AG08396 (cell line): ENCODE measurements at regions not wholly inside any gene's neighbourhood (a gene's known extent, or its start where the extent isn't known, plus 50 kb on each side); places are given as distances from the start of the nearest gene placed in this dataset.
"Not testable (repeated sequence)": the region's sequence is repeated elsewhere in the genome, so short reads cannot be mapped to it uniquely, and the experiment has no call there.

Source experiments
- DNase-seq: peaks from one replicate; pipeline ENCODE4 v3.0.0; 2012; ENCODE audit warnings: low spot score, mixed read lengths

DNA sequence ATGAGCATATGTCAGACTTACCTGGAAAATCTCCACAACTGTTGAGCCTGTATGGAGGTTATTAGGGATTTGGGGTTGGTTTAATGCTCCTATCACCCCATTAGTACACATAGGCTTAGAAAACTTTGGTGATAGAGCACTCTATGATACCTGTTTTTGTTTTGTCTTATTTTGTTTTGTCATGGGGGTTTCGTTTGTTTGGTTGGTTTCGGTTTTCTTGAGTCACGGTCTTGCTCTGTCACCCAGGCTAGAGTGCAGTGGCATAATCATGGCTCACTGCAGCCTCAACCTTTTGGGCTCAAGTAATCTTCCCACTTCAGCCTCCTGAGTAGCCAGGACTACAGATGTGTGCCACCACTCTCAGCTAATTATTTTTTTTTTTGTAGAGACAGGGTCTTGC lies 70.0 kb downstream of the MZT1 start:
- DNase-seq, result no peak

DNA sequence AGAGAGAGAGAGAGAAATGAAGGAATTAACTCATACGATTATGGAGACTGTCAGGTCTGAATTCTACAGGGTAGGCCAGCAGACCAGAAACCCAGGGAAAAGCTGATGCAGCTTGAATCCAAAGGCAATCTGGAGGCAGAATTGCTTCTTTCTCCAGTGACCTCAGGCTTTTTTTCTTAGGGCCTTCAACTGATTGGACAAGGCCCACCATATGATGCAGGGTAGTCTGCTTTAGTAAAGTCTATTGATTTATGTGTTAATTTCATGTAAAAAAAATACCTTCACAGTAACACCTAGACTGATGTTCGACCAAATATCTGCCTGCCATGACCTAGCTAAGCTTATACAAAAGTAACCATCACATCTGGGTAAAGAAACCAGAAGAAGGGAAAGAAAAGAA lies 71.1 kb downstream of the MZT1 start:
- no peak for DNase-seq

DNA sequence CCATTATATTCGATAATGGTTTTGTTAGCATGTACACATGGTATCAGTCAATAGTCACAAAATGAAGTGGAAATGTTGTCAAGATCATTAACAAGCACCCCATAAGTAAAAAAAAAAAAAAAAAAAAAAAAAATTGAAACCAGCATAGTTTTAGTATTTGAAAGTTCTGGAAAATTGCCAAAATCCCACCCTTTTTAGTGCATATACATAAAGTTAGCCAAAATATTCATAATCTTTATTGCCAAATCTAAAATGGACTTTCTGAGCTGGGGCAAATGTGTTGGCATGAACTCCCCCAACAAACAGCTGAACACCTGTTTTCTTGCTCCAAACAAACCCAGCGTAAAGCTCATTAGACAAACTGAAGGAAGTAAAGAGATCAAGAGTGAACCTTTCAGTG lies 73.9 kb downstream of the MZT1 start:
- DNase-seq, result no peak

DNA sequence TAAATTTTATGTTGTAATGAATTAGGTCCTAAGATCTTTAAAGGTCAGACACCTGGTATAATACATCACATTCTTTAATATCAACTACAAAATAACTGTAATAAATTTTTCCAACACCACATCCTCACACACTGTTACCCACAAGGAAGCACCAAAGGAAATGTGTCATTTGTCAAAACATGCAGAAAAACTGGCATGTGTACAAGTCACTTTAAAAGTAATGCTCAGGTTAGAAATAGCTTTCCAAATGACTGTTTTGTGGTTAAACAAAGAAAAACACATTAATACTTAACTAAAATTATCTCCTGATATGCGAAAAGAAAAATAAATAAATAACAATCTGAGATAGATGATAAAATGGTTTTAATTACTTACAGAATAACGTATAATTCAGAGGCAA lies 74.7 kb downstream of the MZT1 start:
- no peak for DNase-seq

DNA sequence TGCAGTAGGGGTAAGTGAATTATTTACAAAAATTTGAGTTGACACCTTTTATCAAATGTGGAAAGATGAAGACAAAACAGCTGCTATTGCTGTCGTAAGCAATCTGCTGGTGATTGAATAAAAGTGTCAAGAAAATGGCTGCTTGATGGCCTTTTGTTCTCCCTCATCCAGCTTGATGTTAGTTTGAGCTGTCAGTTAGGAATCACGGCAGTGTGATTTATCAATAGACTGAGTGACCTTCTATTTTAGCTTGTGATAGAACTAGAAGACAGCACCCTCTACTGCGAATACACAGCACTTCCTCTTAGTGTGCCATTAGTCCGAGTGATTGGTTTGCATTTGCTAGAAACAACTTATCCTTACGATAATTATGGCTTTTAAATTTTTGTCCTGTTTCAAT lies 76.3 kb downstream of the MZT1 start:
- no peak for DNase-seq

DNA sequence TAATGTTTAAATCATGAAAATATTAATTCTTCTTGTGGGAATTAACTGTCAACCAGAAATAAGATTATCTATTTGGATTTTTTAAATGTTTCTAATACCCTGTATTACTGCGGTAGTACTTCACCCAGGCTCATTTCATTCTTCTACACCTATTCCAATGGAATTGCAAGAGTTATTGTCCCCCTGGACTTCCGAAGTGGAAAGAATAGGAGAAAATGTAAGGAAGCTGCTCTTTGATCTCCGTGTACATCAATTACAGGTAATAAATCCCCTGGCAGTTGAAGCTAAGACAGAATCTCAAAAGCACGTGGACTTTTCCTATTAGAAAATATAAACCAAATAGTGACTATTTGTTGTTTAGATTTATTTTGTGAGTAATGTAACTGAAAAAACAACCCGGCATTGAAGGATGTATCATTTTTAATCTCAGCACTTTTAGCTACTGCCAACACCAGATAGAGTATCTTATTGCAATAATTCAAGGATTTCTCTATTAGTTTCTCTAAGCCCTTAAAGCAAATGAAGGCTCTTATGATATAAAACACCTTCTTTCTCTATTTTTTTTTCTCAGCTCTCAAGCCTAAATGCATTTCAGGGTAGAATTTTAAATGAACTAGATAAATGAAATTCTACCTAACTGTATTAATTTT lies 77.3 kb downstream of the MZT1 start:
- no peak for DNase-seq

DNA sequence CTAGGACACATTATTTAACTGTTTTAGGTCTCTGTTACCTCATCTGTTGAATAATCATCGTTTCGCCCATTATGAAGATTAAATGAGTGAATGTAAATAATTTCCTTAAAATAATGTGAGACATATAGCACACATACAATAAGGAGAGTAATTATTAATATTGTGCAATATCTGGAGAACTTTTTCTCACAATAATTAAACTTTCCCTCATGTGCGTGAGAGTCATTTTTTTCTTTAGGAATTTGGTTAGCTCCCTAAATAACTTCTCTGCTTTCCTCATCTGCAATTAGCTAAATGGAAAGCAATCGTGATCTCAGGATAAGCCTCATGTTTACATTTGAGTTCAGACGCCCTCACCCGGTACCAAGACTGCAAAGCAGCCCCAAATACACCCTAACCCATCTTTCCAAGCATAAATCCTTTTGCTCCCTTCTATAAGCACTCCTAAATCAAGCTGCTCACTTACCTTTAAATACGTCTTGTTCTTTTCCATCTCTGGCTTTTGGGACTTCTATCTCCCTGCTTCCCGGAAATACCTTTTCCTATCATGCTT lies 78.8 kb downstream of the MZT1 start:
- DNase-seq, result no peak

DNA sequence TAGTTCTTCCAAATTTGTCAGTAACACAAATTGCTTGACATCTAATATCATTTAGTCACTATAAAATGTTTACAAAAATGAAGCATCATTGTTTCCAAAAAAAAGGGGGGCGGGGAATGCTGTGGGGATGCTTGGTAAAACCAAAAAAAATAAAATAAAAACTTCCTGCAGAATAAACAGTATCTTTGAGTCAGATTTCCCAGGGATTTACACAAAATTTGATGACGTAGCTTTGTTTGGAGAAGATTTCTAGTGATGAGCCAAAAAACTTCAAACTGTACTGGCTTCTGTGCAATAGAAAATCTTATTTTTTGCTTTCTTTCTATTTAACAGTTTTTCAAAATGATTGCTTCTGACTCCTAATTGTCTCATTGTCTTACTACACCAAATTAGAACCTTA lies 80.0 kb downstream of the MZT1 start:
- DNase-seq, result no peak

DNA sequence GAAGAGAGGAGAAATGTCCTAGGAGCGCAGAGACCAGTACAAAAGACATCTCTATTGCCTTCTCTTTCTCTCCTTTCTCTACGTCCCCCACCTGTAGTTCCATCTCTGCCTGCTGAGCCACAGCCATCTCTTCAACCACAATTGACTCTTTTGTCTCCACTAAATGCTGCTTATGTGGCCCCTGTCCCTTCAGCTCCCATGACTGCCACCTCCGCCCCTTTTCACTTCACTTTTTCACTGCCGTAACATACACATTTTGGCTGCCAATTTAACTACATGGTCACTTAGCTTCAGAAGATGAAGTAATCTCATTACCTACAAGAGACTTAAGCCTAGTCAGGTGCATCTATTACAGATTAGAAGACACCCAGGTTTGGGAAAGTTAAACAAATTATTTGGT lies 81.9 kb downstream of the MZT1 start:
- no peak for DNase-seq

DNA sequence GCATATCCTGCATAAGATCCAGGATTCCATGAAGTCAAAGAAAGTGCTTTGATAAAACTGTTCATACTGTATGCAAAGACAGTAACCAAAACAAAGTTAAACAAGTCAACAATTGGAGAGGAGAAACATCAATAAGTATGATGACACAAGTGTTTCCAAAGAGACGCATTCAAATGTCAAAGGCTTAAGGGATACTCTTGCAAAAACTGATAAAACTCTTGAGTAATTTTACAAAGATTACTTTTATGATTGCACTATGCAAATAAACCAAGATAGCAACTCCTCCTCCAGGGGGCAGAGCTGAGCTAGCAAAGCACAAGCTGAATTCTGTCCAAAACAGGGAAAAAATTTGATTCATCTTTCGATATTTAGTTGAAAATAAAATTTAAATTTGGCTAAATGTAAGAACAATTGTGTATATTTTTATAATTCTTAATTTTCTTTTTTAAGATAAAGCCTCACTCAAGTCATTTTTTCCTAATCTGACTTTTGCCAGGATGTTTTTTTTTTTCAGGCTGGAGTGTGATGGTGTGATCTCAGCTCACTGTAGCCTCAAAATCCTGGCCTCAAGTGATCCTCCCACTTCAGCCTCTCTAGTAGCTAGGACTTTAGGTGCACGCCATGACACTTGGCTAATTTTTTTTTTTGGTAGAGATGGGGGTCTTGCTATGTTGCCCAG lies 84.0 kb downstream of the MZT1 start:
- peak; percentile 18 for DNase-seq

DNA sequence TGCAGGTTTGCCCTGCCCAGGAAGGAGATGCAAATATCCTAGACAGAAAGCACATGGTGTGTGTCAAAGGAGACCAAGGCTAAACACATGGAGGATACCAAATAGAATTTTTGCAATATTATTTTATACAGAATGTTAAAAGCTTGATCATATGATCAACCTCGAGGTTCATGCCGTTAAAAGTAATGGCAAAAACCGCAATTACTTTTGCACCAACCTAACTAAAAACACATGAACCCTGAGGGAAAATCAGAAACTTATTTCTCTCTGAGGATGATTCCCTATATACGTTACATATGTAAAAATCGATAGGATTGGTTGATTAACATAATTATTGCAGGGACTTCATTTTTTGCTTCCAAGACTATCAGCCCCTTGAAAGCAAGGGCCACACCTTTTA lies 88.1 kb downstream of the MZT1 start:
- no peak for DNase-seq

DNA sequence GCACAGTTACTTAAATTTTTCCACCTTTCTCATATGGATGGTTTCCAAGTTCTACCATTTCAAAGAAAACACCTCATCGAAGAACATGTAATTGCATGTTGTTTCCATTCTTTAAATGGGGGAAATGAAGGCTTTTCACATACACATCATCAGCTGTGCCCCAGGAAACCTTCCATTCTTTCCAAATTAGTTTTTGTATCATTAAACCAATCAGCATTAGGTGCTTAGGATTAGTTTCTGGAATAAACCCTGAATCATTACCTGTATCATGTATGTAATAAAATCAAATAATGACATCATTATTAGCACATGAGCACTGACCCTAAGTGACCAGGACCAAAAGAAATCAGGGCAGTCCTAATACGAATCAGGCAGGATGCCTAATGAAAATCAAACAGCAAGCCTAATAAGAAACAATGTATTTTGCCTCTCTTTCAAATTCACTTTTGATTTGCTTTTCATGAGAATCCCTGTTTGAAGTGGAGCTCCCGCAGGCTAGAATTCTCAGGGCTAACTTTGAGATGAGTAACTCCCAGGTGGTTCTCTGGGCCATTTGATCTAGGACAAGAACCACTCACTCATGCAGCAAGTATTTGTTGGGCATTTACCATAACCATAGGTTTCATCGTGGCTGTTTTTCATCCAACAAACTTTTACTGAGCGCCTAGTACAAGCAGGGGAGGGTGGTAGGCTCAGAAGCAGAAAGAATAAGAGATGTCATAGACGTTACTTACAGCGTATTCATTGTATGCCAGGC lies 89.2 kb downstream of the MZT1 start:
- DNase-seq, result no peak

DNA sequence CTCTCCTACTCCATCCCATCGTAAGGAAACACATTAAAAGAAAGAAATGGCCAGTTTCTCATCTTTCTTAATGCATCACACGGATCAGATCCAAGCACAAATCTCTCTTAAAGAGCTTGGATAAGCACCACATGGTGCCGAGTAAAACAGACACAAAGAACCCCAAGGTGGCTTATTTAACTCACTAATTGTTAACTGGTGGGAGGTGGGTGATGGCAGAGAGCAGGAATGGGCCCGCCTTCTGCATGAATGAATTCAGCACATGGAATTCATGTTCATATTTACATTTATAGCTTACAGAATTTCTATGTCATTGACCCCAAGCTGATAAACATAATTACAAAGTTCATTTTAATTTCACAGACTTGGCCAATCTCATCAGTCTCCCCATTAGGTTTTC lies 89.9 kb downstream of the MZT1 start:
- no peak for DNase-seq

DNA sequence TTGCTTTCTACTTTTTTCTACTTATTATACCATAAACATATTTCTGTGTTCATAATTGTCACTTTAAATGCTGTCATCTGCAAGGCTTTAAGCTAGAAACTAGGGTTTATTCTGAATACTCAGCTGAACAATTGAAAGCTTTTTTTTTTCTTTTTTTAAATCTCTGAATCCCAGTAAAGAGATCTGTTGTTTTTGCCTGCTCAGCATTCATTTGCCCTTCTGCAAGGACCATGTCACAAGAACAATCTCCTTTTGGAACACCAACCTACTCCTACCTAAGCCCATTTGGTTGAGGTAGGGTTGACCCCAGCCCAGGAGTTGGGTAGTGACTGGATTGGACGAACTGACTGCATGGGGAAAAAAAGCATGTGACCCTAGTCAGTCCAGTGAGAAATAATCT lies 92.6 kb downstream of the MZT1 start:
- no peak for DNase-seq

DNA sequence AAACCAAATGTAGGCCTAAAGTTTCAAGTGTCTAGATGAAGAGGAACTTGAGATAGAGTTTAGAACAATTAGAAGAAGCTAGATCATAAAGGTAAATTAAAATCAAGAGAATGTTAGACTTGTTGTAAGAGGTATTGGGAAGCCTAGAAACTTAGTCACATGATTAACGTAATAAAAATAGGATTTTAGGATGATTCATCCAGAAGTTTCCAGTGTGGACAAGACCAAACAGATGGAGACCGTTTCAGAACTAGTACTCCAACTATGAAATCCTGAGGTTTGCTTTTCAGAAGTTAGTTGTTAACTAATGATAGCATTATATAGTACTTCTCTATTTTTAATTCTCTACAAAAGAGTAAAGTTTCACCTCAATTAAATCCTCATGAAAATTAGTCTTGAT lies 104.9 kb downstream of the MZT1 start:
- no peak for DNase-seq

DNA sequence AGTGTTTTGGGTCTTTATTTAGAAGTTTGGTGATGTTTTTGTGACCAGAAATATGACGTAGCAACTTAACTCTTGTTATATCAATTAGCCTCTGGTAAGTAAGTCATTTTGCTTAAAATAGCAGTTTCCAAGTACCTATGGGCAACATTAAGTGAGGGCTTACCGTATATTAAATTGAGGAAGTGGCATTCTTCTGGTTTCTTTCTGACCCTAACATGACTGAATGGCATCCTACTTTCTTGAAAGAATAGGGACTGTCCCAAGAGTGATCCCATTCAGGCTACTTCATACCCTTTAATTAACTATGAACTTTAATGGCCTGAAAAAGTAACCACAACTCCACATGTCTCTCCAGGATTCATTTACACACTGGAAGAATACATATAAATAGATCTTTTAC lies 106.6 kb downstream of the MZT1 start:
- DNase-seq, result no peak

DNA sequence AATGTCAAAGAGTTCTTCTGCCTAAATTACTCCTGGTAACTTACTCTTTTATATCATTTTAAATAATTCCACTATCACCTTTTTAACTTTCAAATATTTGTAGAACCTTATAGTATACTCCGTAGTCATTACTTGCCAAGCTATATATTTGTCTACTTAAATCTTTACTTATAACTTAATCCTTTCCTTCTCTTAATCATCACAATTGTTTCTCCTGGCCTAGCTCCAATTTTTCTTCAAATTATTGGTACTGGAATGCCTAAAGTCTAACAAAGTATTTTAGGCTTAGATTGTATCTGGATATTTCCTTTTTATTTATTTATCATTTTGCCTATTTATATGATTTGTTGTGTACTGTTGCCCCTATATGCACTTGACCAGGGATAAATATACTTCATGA lies 109.5 kb downstream of the MZT1 start:
- DNase-seq, result no peak

DNA sequence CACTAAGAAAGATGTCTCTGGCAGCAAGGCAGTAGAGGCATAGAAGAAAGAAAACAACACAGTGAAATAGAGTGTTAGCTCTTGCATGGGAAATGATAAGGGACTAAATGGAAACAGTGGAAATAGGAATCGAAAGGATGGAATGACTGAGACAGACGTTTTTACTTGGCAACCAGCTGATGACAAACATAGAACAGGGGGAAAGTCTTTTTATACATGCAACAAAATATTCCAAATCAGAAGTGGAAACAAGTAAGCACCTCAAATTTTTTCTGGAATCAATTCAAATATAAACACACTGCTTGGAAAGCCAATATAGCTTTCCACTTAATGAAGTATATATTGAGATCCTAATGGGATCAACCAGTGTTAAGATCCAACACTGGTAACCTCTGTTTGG lies 110.2 kb downstream of the MZT1 start:
- no peak for DNase-seq

DNA sequence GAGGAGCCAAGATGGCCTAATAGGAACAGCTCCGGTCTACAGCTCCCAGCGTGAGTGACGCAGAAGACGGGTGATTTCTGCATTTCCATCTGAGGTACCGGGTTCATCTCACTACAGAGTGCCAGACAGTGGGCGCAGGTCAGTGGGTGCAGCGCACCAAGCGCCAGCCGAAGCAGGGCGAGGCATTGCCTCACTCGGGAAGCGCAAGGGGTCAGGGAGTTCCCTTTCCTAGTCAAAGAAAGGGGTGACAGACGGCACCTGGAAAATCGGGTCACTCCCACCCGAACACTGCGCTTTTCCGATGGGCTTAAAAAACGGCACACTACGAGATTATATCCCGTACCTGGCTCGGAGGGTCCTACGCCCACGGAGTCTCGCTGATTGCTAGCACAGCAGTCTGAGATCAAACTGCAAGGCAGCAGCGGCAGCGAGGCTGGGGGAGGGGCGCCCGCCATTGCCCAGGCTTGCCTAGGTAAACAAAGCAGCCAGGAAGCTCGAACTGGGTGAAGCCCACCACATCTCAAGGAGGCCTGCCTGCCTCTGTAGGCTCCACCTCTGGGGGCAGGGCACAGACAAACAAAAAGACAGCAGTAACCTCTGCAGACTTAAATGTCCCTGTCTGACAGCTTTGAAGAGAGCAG lies 117.1 kb downstream of the MZT1 start:
- DNase-seq, result not testable (repeated sequence)

DNA sequence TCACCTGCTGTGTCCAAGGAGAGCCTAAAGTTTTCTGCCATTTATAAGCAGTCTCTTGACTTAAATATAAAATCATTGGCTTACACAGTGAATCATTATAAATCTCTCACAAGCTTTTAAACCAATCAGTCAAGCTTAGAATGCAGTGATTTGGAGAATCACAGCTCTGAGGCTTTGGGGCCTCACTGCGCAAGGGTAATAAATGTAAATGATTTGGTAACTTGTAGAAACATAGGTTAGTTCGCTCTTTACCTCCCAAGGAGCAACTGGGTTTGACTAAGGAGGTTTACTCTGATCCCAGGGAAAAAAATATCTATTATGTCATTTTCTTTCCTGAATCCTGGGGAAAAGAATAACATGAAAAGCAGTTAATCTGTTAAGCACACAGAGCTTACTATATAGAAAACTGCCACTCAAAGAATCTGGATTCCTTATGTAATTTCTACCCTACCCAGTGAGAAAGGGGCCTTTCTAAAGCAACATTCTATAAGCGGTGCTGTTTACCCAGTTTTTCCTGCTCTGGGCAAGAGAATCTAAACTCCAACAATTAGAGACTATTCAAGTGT lies 128.2 kb downstream of the MZT1 start:
- no peak for DNase-seq

DNA sequence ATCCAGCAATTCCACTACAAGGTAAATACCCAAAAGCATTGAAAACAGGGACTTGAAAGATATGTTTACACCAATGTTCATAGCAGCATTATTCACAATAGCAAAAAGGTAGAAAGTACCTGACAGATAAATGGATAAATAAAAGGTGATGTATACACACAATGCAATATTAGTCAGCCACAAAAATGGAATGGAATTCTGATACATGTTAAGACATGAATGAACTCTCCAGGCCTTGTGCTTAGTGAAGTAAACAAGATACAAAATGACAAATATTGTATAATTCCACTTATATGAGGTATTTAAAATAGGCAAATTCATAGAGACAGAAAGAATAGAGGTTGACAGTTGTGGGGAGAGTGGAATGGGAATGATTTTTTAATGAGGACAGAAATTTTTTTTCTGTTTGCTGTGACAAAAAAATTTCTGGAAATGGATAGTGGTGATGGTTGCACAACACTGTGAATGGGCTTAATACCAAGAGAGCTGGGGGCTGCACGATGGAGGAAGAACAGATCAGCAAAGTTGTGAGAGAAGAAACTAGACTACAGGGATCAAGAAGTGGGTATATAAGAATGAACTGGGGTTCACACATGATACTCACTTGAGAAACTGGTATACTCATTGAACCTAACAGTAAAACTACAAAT lies 137.2 kb downstream of the MZT1 start:
- DNase-seq, result no peak

DNA sequence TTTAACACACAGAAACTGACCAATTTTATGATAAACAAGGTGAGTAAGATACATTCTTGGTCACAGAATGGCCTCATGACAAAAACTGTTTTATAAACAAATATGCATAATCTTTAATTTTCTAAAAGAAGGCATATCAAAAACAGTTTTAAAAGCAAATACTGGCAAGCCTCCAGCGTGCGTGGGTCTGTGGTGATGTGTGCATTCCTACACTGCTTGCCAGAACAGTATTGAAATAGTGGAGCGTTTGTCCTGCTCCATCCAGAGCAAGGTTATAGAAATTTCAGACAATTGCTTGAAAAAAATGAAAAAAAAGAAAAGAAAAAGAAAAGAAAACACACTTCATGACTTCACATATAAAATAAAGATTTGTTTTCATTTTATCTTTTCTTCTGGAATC lies 140.9 kb downstream of the MZT1 start:
- no peak for DNase-seq
